GM23338 (cell line): ENCODE measurements at regions not wholly inside any gene's neighbourhood (a gene's known extent, or its start where the extent isn't known, plus 50 kb on each side); places are given as distances from the start of the nearest gene placed in this dataset.

Experiments used
- ATAC-seq: fragments of 200-7000 bp; cut with Tn5 transposase; 3 replicates; pipeline ENCODE4 v1.9.1; 2020
- DNase-seq: peaks from one replicate; pipeline ENCODE4 v3.0.0-alpha.2; 2015; ENCODE audit warnings: low spot score
- H2AFZ ChIP-seq: fragments of 200-600 bp; sonication (generic); 2 replicates; pipeline ENCODE4 v1.8.0; 2016; ENCODE audit warnings: antibody characterized with exemption, mild to moderate bottlenecking, moderate library complexity
- H3F3A ChIP-seq: fragments of 200-600 bp; sonication (generic); replicated peaks from 2 replicates; pipeline ENCODE4 v1.8.0; 2017; ENCODE audit warnings: antibody characterized with exemption, mixed run types, low read depth
- H3K27ac ChIP-seq: fragments of 200-600 bp; sonication (generic); 2 replicates; pipeline ENCODE4 v1.6.1; 2016; ENCODE audit warnings: low read depth
- H3K27me3 ChIP-seq: fragments of 200-600 bp; sonication (generic); 2 replicates; pipeline ENCODE4 v1.8.0; 2016; ENCODE audit warnings: mild to moderate bottlenecking, mixed run types, moderate library complexity; ENCODE audit not compliant: insufficient read depth
- H3K36me3 ChIP-seq: fragments of 200-600 bp; sonication (generic); 2 replicates; pipeline ENCODE4 v1.8.0; 2016; ENCODE audit warnings: mild to moderate bottlenecking; ENCODE audit not compliant: insufficient read depth
- H3K4me1 ChIP-seq: fragments of 200-600 bp; sonication (generic); 2 replicates; pipeline ENCODE4 v1.8.0; 2016; ENCODE audit warnings: mild to moderate bottlenecking, moderate library complexity; ENCODE audit not compliant: insufficient read depth
- H3K4me2 ChIP-seq: fragments of 200-600 bp; sonication (generic); 2 replicates; pipeline ENCODE4 v1.7.1; 2017; ENCODE audit warnings: mixed run types
- H3K4me3 ChIP-seq: fragments of 200-600 bp; sonication (generic); 2 replicates; pipeline ENCODE4 v1.6.1; 2016; ENCODE audit warnings: mixed run types
- H3K79me2 ChIP-seq: fragments of 200-600 bp; sonication (generic); replicated peaks from 2 replicates; pipeline ENCODE4 v1.8.0; 2017; ENCODE audit warnings: mild to moderate bottlenecking; ENCODE audit not compliant: insufficient read depth
- H3K9me2 ChIP-seq: fragments of 200-600 bp; sonication (generic); 2 replicates; pipeline ENCODE4 v1.8.0; 2017; ENCODE audit not compliant: insufficient read depth
- H4K20me1 ChIP-seq: fragments of 200-600 bp; sonication (generic); replicated peaks from 2 replicates; pipeline ENCODE4 v1.8.0; 2017; ENCODE audit warnings: mild to moderate bottlenecking; ENCODE audit not compliant: insufficient read depth
- H3K27ac Mint-ChIP-seq: 2 replicates; pipeline ENCODE4 v1.8.0; 2020; ENCODE audit warnings: inconsistent platforms, mild to moderate bottlenecking, moderate library complexity, mixed read lengths
- H3K27me3 Mint-ChIP-seq: 3 replicates; pipeline ENCODE4 v1.8.0; 2022; ENCODE audit warnings: low read depth, mild to moderate bottlenecking, moderate library complexity, mixed read lengths, inconsistent platforms; ENCODE audit not compliant: insufficient read depth, poor library complexity
- H3K36me3 Mint-ChIP-seq: 3 replicates; pipeline ENCODE4 v1.8.0; 2021; ENCODE audit warnings: low read depth, mild to moderate bottlenecking, inconsistent platforms, moderate library complexity, mixed read lengths
- H3K4me1 Mint-ChIP-seq: 3 replicates; pipeline ENCODE4 v1.8.0; 2020; ENCODE audit warnings: mild to moderate bottlenecking, inconsistent platforms, mixed read lengths
- H3K4me3 Mint-ChIP-seq: 3 replicates; pipeline ENCODE4 v1.8.0; 2021; ENCODE audit warnings: moderate library complexity, mild to moderate bottlenecking, inconsistent platforms, mixed read lengths
- H3K9me3 Mint-ChIP-seq: 3 replicates; pipeline ENCODE4 v1.8.0; 2020; ENCODE audit warnings: moderate library complexity, mild to moderate bottlenecking, inconsistent platforms, mixed read lengths
- CREB1 ChIP-seq: fragments of 250-450 bp; sonication (Bioruptor Pico); IDR thresholded peaks from 2 replicates; pipeline ENCODE4 v1.5.0; 2020; ENCODE audit warnings: low read depth, mild to moderate bottlenecking, moderate library complexity
- CTCF ChIP-seq, 2 experiments: fragments of 200-600 bp in 1 of 2; sonication (generic) in 1 of 2; conservative IDR thresholded peaks; 2 replicates each; pipeline versions ENCODE4 v1.5.1 to v1.6.1; 2016 to 2017; ENCODE audit warnings: antibody characterized with exemption in 2 of 2, low read depth in 2 of 2, mild to moderate bottlenecking in 2 of 2, moderate library complexity in 1 of 2
- ETS1 ChIP-seq: IDR thresholded peaks from 2 replicates; pipeline ENCODE4 v1.6.1; 2016; ENCODE audit warnings: antibody characterized with exemption
- EZH2 ChIP-seq: fragments of 200-600 bp; sonication (generic); IDR thresholded peaks from one replicate; pipeline ENCODE4 v1.8.0; 2017; ENCODE audit warnings: antibody characterized with exemption, mild to moderate bottlenecking, low read depth; ENCODE audit not compliant: unreplicated experiment
- EZH2phosphoT487 ChIP-seq: fragments of 200-600 bp; sonication (generic); IDR thresholded peaks from one replicate; pipeline ENCODE4 v1.8.1; 2018; ENCODE audit warnings: antibody characterized with exemption; ENCODE audit not compliant: unreplicated experiment
- JUNB ChIP-seq: IDR thresholded peaks from one replicate; pipeline ENCODE4 v1.6.1; 2016; ENCODE audit warnings: antibody characterized with exemption; ENCODE audit not compliant: unreplicated experiment
- NANOG ChIP-seq: IDR thresholded peaks from 2 replicates; pipeline ENCODE4 v1.6.1; 2016; ENCODE audit warnings: antibody characterized with exemption, borderline replicate concordance
- POLR2AphosphoS5 ChIP-seq: IDR thresholded peaks from 2 replicates; pipeline ENCODE4 v1.6.1; 2016; ENCODE audit warnings: antibody characterized with exemption, low read depth
- REST ChIP-seq: IDR thresholded peaks from one replicate; pipeline ENCODE4 v1.6.1; 2018; ENCODE audit warnings: antibody characterized with exemption; ENCODE audit not compliant: unreplicated experiment
- STAT1 ChIP-seq: IDR thresholded peaks from one replicate; pipeline ENCODE4 v1.6.1; 2016; ENCODE audit warnings: antibody characterized with exemption; ENCODE audit not compliant: unreplicated experiment
- ZNF114 ChIP-seq: fragments of 250-450 bp; sonication (Bioruptor Pico); IDR thresholded peaks from 2 replicates; pipeline ENCODE4 v1.5.0; 2020; ENCODE audit warnings: mild to moderate bottlenecking, moderate library complexity
- ZNF331 ChIP-seq: fragments of 250-450 bp; sonication (Bioruptor Pico); IDR thresholded peaks from 2 replicates; pipeline ENCODE4 v1.5.0; 2020; ENCODE audit warnings: low read depth, mild to moderate bottlenecking, moderate library complexity
- ZNF462 ChIP-seq: fragments of 250-450 bp; sonication (Bioruptor Pico); IDR thresholded peaks from 2 replicates; pipeline ENCODE4 v1.5.0; 2020; ENCODE audit warnings: mild to moderate bottlenecking, moderate library complexity

- Histone ChIP-seq H3K36me3 (0 out of 2 replicates have a peak, but pooled peaks cover 3% of the 10 kb centered on the region), H3K27me3 (no peaks in the 10 kb centered on the region), H3F3A (no peaks in the 10 kb centered on the region), H3K79me2 (no peaks in the 10 kb centered on the region), H3K4me3 (no peak overlapping the region), H3K27ac (no peak overlapping the region), H2AFZ (no peak overlapping the region), H3K9me2 (peaks cover 3% of the 10 kb centered on the region; the same call in 1 of the 2 replicates), H4K20me1 (no peaks in the 10 kb centered on the region), H3K4me2 (no peak overlapping the region), H3K4me1 (no peaks in the 10 kb centered on the region)
- TF ChIP-seq CREB1 (CRISPR knock-in tag) (no peak), EZH2 (no peak), JUNB (no peak), NANOG (no peak), ETS1 (no peak), REST (no peak), EZH2phosphoT487 (no peak), POLR2AphosphoS5 (no peak), STAT1 (no peak), CTCF (conservative IDR thresholded peaks at IDR 0.05; ENCODE audit: low read depth in 2 of 2) (no peak), ZNF114 (CRISPR knock-in tag) (no peak), ZNF462 (CRISPR knock-in tag) (no peak), ZNF331 (CRISPR knock-in tag) (no peak)
- peaks cover 9% of the 10 kb centered on the region for H3K36me3 Mint-ChIP-seq
- no peak overlapping the region for H3K4me3 Mint-ChIP-seq
- H3K9me3 Mint-ChIP-seq: peaks cover 37% of the 10 kb centered on the region
- peaks cover 2% of the 10 kb centered on the region; the same call in 1 of the 3 replicates for H3K4me1 Mint-ChIP-seq
- H3K27me3 Mint-ChIP-seq: no peaks in the 10 kb centered on the region
- H3K27ac Mint-ChIP-seq: no peak overlapping the region
- ATAC-seq (no peak), DNase-seq (no peak)
Observed at GRCh38 chr3:101061312-101061711, 68.1 kb upstream of the ABI3BP start.
